ENCODE measurements at regions not wholly inside any gene's neighbourhood (a gene's known extent, or its start where the extent isn't known, plus 50 kb on each side); places are given as distances from the start of the nearest gene placed in this dataset.

DNA sequence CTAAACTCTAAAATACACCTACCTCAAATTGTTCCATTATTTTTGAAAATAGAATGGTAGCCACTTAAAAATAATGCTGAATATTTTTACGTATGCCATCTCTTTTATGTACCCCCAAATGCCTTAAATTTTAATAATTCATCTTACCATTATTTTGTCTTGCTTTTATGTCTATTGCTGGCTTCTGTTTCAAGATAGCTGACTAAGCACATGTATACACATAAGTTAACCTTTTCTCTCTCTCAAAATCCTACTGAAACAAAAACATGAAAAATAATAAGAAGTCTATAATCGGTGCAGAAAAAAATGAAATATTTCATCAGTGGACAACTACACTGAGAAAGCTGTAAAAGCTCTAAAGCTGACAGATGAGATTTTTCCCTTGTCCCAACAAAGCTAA, 652.0 kb upstream of the ZNF608 start:
- 94% methylated on average over 2 of the region's 2 CpGs for WGBS
- H3K27ac ChIP-seq (ENCODE audit: low read depth in 1 of 2, low read length in 2 of 2) = no peak overlapping the region
- no peaks in the 10 kb centered on the region for H3K27me3 ChIP-seq (ENCODE audit: control insufficient read depth in 4 of 4, insufficient read depth in 4 of 4, low read length in 3 of 4)
- no peak overlapping the region for H3K4me3 ChIP-seq (ENCODE audit: low read depth in 1 of 3, low read length in 3 of 3)
- TF ChIP-seq TAF1 (conservative IDR thresholded peaks at IDR 0.05) = no peak
- TF ChIP-seq HNF4A (conservative IDR thresholded peaks at IDR 0.05) = no peak
- TF ChIP-seq JUND (IDR thresholded peaks at IDR 0.05) = no peak
- no peak for TF ChIP-seq SP1 (IDR thresholded peaks at IDR 0.05)
- TF ChIP-seq FOXA1 (IDR thresholded peaks at IDR 0.05) = no peak
- TF ChIP-seq, protein P1, sequence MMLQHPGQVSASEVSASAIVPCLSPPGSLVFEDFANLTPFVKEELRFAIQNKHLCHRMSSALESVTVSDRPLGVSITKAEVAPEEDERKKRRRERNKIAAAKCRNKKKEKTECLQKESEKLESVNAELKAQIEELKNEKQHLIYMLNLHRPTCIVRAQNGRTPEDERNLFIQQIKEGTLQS (IDR thresholded peaks at IDR 0.05) = no peak
- TF ChIP-seq EGR1 (IDR thresholded peaks at IDR 0.05; ENCODE audit: low read depth in 2 of 2) = no peak
- TF ChIP-seq RAD21 (IDR thresholded peaks at IDR 0.05) = no peak
- TF ChIP-seq, protein P2, sequence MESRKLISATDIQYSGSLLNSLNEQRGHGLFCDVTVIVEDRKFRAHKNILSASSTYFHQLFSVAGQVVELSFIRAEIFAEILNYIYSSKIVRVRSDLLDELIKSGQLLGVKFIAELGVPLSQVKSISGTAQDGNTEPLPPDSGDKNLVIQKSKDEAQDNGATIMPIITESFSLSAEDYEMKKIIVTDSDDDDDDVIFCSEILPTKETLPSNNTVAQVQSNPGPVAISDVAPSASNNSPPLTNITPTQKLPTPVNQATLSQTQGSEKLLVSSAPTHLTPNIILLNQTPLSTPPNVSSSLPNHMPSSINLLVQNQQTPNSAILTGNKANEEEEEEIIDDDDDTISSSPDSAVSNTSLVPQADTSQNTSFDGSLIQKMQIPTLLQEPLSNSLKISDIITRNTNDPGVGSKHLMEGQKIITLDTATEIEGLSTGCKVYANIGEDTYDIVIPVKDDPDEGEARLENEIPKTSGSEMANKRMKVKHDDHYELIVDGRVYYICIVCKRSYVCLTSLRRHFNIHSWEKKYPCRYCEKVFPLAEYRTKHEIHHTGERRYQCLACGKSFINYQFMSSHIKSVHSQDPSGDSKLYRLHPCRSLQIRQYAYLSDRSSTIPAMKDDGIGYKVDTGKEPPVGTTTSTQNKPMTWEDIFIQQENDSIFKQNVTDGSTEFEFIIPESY (IDR thresholded peaks at IDR 0.05) = no peak
- TF ChIP-seq RXRA (IDR thresholded peaks at IDR 0.05) = no peak
- TF ChIP-seq NR2F2 (IDR thresholded peaks at IDR 0.05) = no peak
- H3K9ac ChIP-seq (ENCODE audit: low read depth in 1 of 2, low read length in 2 of 2) = no peak overlapping the region
- no peaks in the 10 kb centered on the region for H3K36me3 ChIP-seq (ENCODE audit: control insufficient read depth in 4 of 4, insufficient read depth in 3 of 4, low read depth in 1 of 4, low read length in 3 of 4)
- H3K4me1 ChIP-seq (ENCODE audit: control insufficient read depth in 4 of 4, insufficient read depth in 4 of 4, low read length in 3 of 4) = no peaks in the 10 kb centered on the region
- no peak for DNase-seq (ENCODE audit: low spot score)
- peaks cover 0 to 5% (median 2%) of the 10 kb centered on the region in 4 donors for H3K9me3 ChIP-seq (ENCODE audit: control insufficient read depth in 4 of 4, low read length in 3 of 4)

DNA sequence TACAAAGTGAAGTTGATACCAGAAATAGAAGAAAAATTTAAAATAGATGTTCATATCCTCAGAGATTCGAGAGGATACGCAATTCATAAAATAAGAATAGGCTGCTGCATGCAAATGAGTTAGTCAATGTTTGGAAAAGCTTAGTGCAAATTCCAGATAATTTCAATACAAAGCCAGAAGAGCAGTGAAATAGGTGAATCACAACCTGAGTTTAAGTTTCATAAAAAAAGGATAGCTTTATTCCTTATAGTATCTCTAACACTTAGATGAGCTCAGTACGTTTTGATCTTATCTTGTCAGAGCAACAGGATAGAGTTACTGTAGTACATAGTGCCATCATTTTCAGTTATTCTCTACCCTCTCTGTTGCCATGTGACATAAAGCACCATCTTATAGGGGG, 653.4 kb upstream of the ZNF608 start:
- WGBS = 95% methylated on average over 3 of the region's 3 CpGs
- Histone ChIP-seq H3K36me3 (ENCODE audit: control insufficient read depth in 4 of 4, insufficient read depth in 3 of 4, low read depth in 1 of 4, low read length in 3 of 4) (no peaks in the 10 kb centered on the region), H3K27me3 (ENCODE audit: control insufficient read depth in 4 of 4, insufficient read depth in 4 of 4, low read length in 3 of 4) (no peaks in the 10 kb centered on the region), H3K9me3 (ENCODE audit: control insufficient read depth in 4 of 4, low read length in 3 of 4) (peaks cover 0 to 5% (median 2%) of the 10 kb centered on the region in 4 donors), H3K4me1 (ENCODE audit: control insufficient read depth in 4 of 4, insufficient read depth in 4 of 4, low read length in 3 of 4) (no peaks in the 10 kb centered on the region), H3K4me3 (ENCODE audit: low read depth in 1 of 3, low read length in 3 of 3) (no peak overlapping the region), H3K9ac (ENCODE audit: low read depth in 1 of 2, low read length in 2 of 2) (no peak overlapping the region), H3K27ac (ENCODE audit: low read depth in 1 of 2, low read length in 2 of 2) (no peak overlapping the region)
- no peak for DNase-seq (ENCODE audit: low spot score)
- TF ChIP-seq GABPA (IDR thresholded peaks at IDR 0.05 in 1 of 2, conservative IDR thresholded peaks at IDR 0.05 in 1 of 2) (no peak), HNF4G (IDR thresholded peaks at IDR 0.05) (no peak), JUND (IDR thresholded peaks at IDR 0.05) (no peak), EGR1 (IDR thresholded peaks at IDR 0.05; ENCODE audit: low read depth in 2 of 2) (no peak), YY1 (IDR thresholded peaks at IDR 0.05) (no peak), FOXA1 (IDR thresholded peaks at IDR 0.05) (no peak), NR2F2 (IDR thresholded peaks at IDR 0.05) (no peak), RAD21 (IDR thresholded peaks at IDR 0.05) (no peak), FOXA2 (IDR thresholded peaks at IDR 0.05) (no peak), RXRA (IDR thresholded peaks at IDR 0.05) (no peak), TAF1 (conservative IDR thresholded peaks at IDR 0.05) (no peak), HNF4A (conservative IDR thresholded peaks at IDR 0.05) (no peak)
- TF ChIP-seq, protein P2 (IDR thresholded peaks at IDR 0.05) = no peak
- TF ChIP-seq, protein P1 (IDR thresholded peaks at IDR 0.05) = no peak
- TF ChIP-seq, protein P3, sequence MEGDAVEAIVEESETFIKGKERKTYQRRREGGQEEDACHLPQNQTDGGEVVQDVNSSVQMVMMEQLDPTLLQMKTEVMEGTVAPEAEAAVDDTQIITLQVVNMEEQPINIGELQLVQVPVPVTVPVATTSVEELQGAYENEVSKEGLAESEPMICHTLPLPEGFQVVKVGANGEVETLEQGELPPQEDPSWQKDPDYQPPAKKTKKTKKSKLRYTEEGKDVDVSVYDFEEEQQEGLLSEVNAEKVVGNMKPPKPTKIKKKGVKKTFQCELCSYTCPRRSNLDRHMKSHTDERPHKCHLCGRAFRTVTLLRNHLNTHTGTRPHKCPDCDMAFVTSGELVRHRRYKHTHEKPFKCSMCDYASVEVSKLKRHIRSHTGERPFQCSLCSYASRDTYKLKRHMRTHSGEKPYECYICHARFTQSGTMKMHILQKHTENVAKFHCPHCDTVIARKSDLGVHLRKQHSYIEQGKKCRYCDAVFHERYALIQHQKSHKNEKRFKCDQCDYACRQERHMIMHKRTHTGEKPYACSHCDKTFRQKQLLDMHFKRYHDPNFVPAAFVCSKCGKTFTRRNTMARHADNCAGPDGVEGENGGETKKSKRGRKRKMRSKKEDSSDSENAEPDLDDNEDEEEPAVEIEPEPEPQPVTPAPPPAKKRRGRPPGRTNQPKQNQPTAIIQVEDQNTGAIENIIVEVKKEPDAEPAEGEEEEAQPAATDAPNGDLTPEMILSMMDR (IDR thresholded peaks at IDR 0.05; ENCODE audit: low read depth, low read length, missing input control) = no peak
- TF ChIP-seq, protein P4, sequence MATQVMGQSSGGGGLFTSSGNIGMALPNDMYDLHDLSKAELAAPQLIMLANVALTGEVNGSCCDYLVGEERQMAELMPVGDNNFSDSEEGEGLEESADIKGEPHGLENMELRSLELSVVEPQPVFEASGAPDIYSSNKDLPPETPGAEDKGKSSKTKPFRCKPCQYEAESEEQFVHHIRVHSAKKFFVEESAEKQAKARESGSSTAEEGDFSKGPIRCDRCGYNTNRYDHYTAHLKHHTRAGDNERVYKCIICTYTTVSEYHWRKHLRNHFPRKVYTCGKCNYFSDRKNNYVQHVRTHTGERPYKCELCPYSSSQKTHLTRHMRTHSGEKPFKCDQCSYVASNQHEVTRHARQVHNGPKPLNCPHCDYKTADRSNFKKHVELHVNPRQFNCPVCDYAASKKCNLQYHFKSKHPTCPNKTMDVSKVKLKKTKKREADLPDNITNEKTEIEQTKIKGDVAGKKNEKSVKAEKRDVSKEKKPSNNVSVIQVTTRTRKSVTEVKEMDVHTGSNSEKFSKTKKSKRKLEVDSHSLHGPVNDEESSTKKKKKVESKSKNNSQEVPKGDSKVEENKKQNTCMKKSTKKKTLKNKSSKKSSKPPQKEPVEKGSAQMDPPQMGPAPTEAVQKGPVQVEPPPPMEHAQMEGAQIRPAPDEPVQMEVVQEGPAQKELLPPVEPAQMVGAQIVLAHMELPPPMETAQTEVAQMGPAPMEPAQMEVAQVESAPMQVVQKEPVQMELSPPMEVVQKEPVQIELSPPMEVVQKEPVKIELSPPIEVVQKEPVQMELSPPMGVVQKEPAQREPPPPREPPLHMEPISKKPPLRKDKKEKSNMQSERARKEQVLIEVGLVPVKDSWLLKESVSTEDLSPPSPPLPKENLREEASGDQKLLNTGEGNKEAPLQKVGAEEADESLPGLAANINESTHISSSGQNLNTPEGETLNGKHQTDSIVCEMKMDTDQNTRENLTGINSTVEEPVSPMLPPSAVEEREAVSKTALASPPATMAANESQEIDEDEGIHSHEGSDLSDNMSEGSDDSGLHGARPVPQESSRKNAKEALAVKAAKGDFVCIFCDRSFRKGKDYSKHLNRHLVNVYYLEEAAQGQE (IDR thresholded peaks at IDR 0.05) = no peak
- TF ChIP-seq, protein P5, sequence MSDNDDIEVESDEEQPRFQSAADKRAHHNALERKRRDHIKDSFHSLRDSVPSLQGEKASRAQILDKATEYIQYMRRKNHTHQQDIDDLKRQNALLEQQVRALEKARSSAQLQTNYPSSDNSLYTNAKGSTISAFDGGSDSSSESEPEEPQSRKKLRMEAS (IDR thresholded peaks at IDR 0.05) = no peak

All from liver (tissue), 8 donors.